Esophagus squamous epithelium (tissue), 4 donors: ENCODE measurements at regions not wholly inside any gene's neighbourhood (a gene's known extent, or its start where the extent isn't known, plus 50 kb on each side); places are given as distances from the start of the nearest gene placed in this dataset.

Experiments used
- POLR2A ChIP-seq, 4 donors: fragments of 450-650 bp; IDR thresholded peaks; one replicate each; pipeline ENCODE4 v1.6.1; 2017; ENCODE audit warnings: antibody characterized with exemption in 4 of 4, mild to moderate bottlenecking in 4 of 4, moderate library complexity in 3 of 4
- TF ChIP-seq, protein P1 (sequence below), 6 experiments: fragments of 450-650 bp in 4 of 6; fragments of 200-600 bp in 2 of 6; sonication (generic) in 2 of 6; IDR thresholded peaks; one replicate each; pipeline ENCODE4 v1.5.1; 2016 to 2019; ENCODE audit warnings: antibody characterized with exemption in 6 of 6, mild to moderate bottlenecking in 4 of 6, moderate library complexity in 4 of 6

- TF ChIP-seq, protein P1, sequence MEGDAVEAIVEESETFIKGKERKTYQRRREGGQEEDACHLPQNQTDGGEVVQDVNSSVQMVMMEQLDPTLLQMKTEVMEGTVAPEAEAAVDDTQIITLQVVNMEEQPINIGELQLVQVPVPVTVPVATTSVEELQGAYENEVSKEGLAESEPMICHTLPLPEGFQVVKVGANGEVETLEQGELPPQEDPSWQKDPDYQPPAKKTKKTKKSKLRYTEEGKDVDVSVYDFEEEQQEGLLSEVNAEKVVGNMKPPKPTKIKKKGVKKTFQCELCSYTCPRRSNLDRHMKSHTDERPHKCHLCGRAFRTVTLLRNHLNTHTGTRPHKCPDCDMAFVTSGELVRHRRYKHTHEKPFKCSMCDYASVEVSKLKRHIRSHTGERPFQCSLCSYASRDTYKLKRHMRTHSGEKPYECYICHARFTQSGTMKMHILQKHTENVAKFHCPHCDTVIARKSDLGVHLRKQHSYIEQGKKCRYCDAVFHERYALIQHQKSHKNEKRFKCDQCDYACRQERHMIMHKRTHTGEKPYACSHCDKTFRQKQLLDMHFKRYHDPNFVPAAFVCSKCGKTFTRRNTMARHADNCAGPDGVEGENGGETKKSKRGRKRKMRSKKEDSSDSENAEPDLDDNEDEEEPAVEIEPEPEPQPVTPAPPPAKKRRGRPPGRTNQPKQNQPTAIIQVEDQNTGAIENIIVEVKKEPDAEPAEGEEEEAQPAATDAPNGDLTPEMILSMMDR (IDR thresholded peaks at IDR 0.05), result no peak
- TF ChIP-seq POLR2A (IDR thresholded peaks at IDR 0.05), result no peak
These were observed 716.0 kb upstream of the TBX3 start for GRCh38 chr12:115400011-115400410.
